NCI-H1930 (cell line): ENCODE measurements at regions not wholly inside any gene's neighbourhood (a gene's known extent, or its start where the extent isn't known, plus 50 kb on each side); places are given as distances from the start of the nearest gene placed in this dataset.
A peak's percentile ranks its signal among the peaks of the same experiment; 100 is the strongest.
"Not testable (repeated sequence)": the region's sequence is repeated elsewhere in the genome, so short reads cannot be mapped to it uniquely, and the experiment has no call there.

Experiments
- DNase-seq, 2 experiments: peaks; one replicate each; lab custom pipeline; 2025; lab: John Stamatoyannopoulos, UW

DNA sequence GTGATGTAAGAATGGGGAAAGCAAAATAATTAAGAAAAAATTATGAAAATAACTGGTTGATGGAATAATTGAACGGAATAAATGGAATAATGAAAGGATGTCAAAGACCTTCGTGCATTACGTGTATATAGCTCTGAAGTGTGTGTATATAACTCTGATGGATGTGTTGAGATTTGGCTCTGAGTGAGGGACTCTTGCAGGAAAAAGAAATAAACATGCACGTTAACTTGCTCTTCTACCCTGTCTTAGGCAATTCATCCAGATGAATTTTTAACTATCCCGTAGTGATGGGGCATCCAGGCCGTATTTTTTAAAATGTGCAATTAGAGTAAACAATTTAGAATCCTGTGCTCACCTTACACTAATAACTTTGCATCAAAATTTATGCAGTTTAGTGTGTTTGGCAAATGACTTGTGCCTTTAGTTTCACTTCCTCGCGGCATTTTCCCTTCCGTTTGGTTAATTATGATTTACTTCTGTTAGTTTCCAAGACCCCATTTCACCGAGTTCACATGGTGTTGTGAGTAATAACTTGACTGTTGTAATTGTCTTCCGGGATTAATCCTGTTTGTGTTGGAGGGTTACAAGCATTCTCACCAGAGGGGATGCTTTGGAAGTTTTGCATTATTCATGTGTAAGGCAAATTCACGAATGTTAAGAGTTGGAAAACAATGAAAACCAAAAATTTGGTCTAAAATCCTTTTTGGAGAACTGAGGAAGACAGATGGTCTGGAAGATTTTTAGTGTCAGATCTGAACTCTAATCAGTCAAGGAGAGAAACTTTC, 256.5 kb upstream of the FAT1 start:
- DNase-seq, result no peak

DNA sequence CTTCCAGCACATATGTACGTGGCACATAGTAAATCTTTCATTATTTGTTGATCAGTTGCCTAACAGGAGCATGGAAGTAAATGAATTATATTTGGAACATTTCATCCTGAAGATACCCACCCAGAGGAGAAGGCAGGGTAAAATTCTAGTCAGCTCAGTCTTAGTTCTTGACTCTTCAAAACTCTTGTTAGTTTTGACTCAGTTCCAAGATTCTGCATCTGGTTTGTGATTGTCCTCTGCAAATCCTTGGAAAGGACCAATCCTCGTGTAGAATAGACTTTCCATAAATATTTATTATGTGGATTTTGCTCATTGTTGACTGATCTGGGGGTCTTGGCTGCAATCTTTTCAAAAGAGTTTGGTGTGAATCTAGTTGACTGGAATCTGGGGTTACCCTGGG, 257.5 kb upstream of the FAT1 start:
- DNase-seq, result no peak

GRCh38 chr4:186982160-186982559, 258.5 kb upstream of the FAT1 start:
- no peak for DNase-seq

DNA sequence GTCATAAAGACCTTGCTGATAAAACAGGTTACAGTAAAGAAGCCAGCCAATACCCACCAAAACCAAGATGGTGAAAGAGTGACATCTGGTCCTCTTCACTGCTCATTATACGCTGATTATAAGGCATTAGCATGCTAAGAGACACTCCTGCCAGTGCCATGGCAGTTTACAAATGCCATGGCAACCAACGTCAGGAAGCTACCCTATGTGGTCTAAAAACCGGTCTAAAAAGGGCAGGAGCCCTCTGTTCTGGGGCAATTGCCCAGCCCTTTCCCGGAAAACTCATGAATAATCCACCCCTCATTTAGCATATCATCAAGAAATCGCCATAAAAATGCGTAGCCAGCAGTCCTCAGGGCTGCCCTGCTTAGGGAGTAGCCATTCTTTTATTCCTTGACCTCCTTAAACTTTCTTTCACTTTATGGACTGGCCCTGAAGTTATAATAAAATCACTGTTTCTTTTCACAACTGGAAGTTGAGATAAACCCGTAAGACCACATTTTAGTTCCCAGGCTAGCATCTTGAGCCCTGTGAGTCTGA, 260.5 kb upstream of the FAT1 start:
- no peak for DNase-seq

- DNase-seq, result no peak
Measured at GRCh38 chr4:186999686-187000085, 276.0 kb upstream of the FAT1 start.

DNA sequence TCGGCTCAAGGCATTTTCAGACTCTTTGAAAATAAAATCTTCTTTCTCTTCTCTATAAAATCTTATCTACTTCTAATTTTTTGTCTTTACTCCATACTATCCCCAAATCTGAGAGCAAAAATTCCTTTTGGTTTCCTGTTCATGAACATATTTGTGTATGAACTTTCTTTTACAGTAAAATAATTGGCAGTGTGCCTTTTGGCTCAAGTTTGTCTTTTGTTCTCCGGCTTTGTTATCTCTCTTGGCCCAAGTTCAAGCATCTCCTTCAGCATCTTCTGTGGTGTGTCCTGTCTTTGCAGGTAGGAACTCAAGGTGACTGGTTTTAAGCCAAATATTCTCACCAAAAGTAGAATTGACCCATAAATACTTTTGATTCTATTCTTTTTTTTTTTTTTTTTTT, 276.6 kb upstream of the FAT1 start:
- DNase-seq, result no peak

- DNase-seq, result not testable (repeated sequence)
Measured at GRCh38 chr4:187002133-187002532, 278.5 kb upstream of the FAT1 start.

DNA sequence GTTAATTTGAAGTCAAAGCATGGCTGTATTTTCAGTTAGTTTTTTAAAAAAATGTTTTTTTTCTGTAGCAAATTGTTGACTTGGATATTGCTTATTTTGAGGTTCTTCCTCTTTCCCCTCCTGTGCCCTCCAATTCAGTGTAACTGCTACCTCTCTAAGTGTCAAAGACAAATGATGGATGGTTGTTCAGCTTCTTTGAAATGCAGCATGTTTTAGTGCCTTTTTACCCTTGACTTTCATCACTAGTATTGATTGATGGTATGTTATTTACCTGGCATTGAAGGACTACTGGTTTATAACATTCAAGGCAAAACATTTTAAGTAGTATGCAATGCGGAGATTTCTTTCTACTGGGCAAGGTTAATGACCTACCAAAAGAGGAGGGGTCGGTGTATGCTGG, 281.0 kb upstream of the FAT1 start:
- DNase-seq, result no peak

GRCh38 chr4:187006189-187006618, 282.5 kb upstream of the FAT1 start:
- no peak for DNase-seq

GRCh38 chr4:187010052-187010451, 286.4 kb upstream of the FAT1 start:
- DNase-seq, result no peak

DNA sequence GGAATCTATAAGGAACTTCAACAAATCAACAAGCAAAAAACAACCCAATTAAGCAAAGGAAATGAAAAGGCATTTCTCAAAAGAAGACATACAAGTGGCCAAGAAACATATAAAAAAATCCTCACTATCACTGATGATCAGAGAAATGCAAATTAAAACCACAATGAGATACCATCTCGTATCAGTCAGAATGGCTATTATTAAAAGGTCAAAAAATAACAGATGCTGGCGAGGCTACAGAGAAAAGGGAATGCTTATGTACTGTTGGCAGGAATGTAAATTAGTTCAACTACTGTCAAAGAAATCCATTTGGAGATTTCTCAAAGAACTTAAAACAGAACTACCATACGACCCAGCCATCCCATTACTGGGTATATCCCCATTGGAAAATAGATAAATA, 292.4 kb upstream of the FAT1 start:
- no peak for DNase-seq

DNA sequence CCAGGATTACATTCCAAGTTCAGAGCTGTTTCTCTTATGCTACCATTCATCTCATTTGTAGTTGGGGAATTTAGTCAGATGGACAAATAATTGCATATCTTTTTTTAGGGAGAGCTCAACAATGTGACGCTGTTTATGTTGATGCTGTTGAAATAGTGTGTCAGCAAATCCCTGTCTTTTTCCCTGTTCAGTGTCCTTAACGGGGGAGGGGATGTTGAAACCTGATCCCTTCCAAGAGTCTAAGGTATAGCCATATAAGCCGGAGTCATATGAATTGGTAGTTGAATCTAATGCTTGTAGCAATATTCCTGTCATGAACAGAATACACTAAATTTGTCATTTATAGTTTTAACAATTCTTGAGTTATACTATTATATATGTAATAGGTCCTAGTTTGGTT, 293.5 kb upstream of the FAT1 start:
- no peak for DNase-seq

GRCh38 chr4:187019896-187020295, 296.2 kb upstream of the FAT1 start:
- DNase-seq, result peak in 1 of 2 experiments; percentile 5

DNA sequence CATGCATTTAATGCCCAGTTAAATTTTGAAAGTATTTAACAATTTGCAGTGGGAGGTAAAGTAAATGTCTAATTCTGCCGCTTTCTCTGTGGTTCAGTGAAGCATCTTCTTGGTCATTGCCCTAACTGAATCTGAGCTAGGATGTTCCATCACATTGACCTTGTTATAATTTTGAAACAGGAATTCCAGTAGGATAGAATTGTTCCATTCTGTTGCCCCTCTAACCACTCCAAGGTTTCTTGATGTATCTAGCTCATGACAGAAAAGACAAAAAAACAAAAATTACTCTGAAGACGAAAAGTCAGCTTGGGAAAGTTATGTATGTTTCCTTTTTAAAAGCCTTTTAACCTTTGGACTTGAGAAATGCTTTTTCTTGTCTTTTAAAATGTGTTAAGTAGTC, 297.0 kb upstream of the FAT1 start:
- no peak for DNase-seq

DNA sequence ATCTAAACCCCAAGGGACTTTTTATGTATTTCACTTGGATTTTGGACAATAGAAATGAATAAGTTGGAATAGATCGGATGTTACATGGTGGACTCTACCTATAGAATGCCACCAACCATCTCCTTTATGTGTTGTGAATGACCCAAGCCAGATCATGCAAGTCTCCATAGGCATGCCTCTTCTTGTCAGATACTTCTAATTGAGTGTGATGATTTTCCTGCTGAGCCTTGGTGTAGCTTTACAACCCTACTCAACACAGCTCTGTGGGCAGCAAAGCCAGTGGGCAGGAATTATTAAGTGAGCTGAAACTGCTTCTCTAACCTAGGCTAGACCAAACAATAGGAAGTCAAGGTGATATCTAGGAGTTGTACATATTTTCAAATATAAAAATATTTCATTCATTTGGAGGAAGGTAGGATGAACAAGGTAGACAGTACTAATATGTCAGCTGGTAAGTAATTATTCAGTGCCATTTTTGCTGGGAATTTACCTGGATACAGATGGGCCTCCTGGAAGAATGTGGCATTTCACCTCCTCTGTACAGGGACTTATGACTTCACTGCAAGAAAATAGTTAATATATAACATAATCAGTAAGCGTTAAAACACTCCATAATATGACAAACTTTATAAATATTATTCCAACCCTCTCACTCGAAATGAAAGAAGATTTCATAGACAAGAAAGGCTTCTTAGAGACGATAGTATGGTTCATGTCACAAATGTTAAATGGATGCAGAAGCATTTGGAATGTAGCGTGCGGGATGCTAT, 298.0 kb upstream of the FAT1 start:
- no peak for DNase-seq

DNA sequence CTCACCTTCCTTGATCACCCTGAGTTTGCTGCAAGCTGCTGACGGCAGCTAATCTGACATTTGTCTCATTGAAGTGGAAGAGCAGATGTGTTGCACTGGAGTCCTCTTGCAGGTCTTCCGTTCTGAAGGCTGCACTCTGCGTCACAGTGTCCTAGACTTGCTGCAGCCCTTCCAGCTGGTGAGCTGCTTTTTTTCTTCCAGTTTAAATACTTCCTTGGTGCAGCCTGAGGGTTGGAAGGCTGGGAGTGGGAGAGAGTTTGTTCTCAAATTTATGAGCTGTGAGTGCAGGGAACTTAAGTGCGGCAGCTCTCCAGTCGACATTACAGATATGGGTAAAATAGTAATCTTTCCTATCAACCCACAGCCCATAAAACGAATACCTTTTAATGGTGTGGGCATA, 303.6 kb upstream of the FAT1 start:
- DNase-seq, result no peak

DNA sequence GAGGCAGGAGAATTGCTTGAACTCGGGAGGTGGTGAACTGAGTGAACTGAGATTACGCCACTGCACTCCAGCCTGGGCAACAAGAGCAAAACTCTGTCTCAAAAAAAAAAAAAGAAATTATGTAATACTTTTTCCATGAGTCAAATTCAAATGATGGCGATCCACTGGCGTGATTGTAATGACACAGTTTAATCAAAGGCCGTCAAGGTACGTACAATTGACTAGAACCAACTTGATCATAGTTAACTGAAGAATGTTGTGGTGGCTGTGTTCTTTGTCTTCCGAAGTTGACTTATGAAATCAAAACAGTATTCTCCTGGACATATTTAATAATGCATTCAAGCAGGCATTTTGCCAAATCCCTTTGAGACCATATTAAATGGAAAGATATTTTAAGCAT, 318.6 kb upstream of the FAT1 start:
- DNase-seq, result no peak

DNA sequence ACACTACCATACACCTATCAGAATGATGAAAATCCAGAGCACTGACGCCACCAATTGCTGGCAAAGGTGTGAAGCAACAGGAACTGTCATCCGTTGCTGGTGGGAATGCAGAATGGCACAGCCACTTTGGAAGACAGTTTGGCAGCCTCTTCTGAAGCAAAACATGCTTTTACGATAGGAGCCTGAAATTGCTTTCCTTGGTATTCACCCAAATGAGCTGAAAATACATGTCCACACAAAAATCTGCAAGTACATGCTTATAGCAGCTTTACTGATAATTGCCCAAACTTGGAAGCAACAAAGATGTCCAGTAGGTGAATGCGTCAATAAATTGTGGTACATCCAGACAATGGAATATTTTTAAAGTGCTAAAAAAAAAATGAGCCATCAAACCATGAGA, 322.8 kb upstream of the FAT1 start:
- no peak for DNase-seq

- DNase-seq, result no peak
Measured at GRCh38 chr4:187059021-187059420, 335.4 kb upstream of the FAT1 start.

- no peak for DNase-seq
Measured at GRCh38 chr4:187059895-187060294, 336.2 kb upstream of the FAT1 start.

GRCh38 chr4:187060551-187060950, 336.9 kb upstream of the FAT1 start:
- no peak for DNase-seq

DNA sequence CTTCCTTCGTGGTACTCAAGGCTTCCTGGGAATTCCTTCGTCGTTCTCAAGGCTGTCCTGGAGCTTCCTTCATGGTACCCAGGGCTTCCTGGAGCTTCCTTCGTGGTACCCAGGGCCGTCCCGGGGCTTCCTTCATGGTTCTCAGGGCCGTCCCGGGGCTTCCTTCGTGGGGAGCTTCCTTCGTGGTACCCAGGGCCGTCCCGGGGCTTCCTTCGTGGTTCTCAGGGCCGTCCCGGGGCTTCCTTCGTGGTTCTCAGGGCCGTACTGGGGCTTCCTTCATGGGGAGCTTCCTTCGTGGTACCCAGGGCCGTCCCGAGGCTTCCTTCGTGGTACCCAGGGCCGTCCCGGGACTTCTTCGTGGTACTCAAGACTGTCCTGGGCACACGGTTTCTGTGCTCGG, 339.6 kb upstream of the FAT1 start:
- DNase-seq, result no peak

- DNase-seq, result no peak
Measured at GRCh38 chr4:187064033-187064432, 340.4 kb upstream of the FAT1 start.
